HG02970 (cell line): ENCODE measurements at regions not wholly inside any gene's neighbourhood (a gene's known extent, or its start where the extent isn't known, plus 50 kb on each side); places are given as distances from the start of the nearest gene placed in this dataset.

ENCODE experiments used
- ATAC-seq: cut with Tn5 transposase; IDR thresholded peaks from one replicate; pipeline ENCODE4 v1.9.1; 2021; ENCODE audit warnings: mild to moderate bottlenecking, moderate library complexity, moderate number of reproducible peaks; ENCODE audit not compliant: unreplicated experiment, low FRiP score

GRCh38 chr10:63707254-63707910 is 186.2 kb downstream of the REEP3 start:
- peak; percentile 76 for ATAC-seq

GRCh38 chr10:63708421-63708820 is 187.2 kb downstream of the REEP3 start:
- no peak for ATAC-seq

GRCh38 chr10:63710703-63711102 is 189.5 kb downstream of the REEP3 start:
- no peak for ATAC-seq

DNA sequence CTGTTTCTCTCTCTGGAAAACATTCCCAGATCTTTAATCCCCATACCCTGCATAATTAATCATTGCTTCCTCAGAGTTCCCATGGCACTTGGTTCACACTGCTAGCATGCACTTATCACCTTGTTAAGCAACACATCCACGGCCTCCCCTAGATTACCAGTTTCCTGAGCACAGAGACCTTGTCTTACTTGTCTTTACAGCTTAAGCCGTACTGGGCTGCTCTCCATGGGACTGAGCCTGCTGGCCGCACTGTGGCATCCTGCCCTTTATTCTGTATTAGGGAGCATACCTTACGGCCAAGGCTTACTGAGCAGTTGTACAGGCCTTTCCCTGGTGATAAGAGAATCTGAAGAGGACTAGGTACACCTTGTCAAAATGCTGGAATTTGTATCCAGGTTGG is 190.2 kb downstream of the REEP3 start:
- ATAC-seq = no peak

DNA sequence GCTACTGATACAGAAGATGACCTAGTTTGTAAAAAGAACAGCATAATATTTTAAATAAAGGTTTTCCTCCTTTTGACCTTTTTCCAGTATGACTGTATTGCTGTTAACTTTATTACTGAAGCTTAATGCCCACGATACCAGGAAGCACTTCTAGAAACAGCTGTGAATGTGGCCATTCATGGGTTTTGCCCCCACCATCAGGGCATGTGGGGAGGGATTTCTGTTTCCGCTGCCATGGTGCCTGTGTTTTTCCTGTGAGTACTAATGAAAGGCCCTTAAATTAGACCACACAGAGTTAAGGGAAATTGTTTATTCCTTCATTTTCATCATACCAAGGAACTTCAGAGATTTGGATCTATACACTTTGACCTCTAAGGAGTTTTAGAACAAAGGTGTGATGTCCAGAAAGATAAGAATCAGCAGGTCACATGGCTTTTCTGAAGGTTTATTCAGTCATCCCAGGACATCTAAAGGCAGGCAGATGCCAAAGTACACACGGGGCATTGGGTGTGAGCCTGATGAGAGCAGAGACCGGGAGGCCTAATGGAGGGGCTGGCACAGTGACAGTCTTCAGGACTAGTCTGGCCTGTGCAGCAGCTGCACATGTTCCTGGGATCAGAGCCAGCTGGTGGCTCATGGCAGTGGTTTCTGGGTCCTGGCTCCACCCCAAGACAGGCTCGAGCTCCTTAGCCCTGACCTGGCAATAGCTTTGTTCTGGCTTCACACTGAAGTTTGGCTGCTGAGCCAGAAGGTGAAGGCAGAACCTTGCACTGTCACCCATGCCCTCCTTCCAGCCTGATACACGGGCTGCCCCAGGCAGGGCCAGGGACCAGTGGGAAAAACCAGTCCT is 190.9 kb downstream of the REEP3 start:
- no peak for ATAC-seq

DNA sequence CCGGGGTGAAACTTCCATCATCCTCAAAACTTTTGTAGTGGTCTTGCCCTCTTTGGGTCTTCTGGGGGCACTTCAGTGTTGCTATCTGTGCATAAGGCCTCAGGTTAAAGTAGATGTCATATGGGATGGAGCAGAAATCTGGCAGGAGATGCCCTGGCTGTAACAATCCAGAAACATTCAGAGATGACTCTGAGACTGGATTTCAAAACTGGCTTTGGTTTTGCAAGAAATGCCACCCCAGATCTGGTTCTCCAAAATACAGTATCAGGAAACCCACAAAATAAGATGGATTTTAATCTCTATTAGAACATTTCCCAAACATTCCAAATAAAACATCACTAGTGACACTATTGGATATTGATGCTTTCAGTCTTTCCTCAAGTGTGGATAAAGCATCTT is 191.5 kb downstream of the REEP3 start:
- no peak for ATAC-seq

DNA sequence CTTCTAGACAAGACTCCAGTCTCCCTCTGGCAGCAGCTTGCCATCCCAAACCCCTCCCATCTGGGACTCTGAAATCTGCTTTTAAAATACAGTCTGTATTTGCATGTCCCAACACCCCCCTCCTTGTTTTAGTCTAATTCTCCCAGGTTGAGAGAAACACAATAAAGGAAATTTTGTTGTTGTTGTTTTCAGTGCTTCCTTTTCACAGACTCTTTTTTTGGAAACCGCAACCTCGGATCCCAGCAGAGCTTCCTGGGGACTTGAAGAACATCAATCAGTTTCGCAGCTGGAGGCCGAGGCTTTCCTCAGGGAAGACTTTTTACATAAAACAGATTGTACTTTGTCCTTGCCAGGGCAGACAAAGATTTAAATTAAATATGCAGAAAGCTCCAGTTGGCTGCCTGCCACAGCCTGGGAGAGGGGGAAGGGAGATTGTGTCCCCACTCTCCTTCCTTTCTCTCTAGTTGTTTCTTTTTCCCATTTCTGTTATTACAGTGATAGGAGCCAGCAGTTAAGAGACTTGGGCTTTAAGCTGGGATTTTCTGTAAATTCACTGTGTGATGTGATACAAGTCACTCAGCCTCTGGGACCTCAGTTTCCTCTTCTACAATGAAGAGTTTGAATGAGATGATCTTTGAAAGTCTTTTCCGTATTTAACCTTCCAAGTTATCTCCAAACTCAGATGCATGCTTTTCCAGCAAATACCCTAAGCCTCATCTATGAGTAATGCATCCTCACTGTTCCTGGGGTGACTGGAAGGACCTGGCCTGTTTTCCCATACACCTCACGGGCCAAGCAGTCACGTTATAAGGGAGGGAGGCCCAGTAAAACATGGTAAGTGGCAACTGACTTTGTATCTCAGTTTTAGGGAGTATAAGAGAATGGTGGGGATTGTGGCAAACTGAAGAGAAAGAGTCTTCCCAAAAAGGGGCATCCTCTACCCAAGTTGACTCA is 192.3 kb downstream of the REEP3 start:
- no peak for ATAC-seq

DNA sequence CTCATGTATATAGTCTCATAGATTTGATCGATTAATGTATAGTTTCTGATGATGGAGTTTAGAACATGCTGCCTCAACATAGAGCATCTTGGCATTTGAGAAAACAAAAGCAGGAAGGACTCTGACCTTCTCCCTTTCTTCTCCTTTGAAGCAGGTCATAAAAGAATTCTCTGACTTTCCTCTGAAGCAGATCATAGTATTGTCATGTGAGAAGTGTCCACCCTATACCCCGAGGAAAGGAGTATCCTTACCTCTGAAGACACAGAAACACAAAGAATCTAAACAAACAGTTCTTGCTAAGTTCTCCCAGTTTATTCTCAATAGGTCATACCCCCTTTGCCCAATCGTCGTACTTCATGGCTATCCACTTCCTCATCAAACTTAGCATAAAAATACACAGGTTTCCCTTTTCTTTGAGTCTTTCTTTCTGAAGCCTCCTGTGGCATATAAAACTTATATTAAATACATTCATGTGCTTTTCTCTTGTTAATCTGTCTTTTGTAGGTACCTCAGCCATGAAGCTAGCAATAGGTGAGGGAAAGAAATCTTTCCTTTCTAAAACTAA is 194.9 kb downstream of the REEP3 start:
- no peak for ATAC-seq

GRCh38 chr10:63717027-63717715 is 196.0 kb downstream of the REEP3 start:
- no peak for ATAC-seq

- ATAC-seq = no peak
Measured at GRCh38 chr10:63718006-63718405, 196.8 kb downstream of the REEP3 start.

DNA sequence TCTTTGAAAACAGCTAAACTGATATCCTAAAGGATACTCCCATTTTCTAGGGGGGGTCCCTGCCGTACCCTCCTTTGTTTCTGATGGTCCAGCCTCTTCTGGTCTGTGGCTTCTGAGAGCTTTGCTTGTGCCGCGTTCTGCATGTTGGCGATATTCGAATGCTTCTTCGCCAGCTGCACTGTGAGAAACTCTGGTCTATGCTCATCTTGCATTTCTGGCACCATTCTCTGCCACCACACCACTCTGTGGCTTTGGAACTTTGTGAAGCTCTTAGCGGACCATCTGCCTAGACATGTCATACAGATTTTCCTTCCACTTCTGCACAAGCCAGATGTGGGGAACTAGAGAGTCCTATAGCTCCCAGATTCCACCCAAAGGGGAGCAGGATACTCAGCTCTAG is 197.2 kb downstream of the REEP3 start:
- ATAC-seq = no peak

GRCh38 chr10:63719226-63719856 is 198.1 kb downstream of the REEP3 start:
- ATAC-seq = no peak

DNA sequence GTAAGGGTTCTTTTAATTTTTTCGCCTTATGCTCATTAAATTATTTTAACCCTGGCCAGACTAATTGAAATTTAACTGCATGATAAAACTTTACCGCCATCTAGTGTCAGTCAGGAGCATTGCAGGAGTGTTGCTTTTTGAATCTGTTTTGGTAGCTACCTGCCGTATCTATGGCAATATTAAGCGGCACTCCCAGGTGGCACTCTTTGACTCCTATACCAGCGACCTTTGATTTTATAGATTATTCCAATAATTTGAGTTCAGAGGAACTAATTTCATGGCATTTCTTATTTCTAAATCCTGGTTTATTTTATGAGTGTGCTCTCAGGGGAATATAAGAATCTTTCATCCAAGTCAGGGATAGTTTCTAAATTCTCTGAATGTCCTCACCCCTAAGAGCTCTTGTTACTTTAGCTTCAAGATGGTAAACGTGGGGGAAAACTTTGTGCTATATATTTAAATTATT is 198.9 kb downstream of the REEP3 start:
- ATAC-seq = no peak

DNA sequence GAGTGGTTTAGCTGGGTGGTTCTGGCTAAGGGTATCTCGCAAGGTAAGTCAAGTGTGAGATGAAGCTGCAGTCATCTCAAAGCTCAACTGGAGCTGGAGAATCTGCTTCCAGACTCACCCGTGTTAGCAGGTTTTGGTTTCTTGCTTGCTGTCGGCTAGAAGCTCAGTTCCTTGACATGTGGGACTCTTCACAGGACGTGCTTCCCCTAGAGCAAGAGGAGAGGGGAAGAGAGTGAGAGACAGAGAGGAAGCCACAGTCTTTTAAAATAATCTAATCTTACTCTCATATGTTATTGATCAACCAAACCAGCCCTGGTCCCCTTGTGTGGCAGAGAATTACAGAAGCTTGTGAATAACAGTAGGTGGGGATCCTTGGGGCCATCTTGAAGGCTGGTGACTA is 199.5 kb downstream of the REEP3 start:
- peak; percentile 66 for ATAC-seq

- ATAC-seq = no peak
Measured at GRCh38 chr10:63722537-63722936, 201.3 kb downstream of the REEP3 start.

GRCh38 chr10:63723320-63723719 is 202.1 kb downstream of the REEP3 start:
- ATAC-seq = no peak

DNA sequence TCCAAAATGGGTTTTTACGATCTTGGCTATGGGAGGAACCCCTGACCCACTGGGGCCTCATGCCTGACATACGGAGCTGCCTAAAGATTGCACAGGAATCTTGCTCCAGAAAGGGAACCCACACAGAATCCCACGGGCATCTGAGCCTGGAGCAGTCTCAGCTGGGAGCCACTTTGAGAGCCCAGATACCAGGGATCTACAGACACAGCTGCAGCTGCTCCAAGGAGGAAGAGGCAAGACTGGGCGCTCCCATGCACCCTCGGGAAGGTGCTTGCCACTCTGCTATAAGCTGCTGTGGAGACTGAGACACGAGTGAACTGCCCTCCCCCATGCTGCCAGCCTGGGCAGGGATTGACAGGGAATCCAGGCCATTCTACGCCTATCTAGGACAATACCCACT is 202.5 kb downstream of the REEP3 start:
- no peak for ATAC-seq

GRCh38 chr10:63724922-63725321 is 203.7 kb downstream of the REEP3 start:
- no peak for ATAC-seq

DNA sequence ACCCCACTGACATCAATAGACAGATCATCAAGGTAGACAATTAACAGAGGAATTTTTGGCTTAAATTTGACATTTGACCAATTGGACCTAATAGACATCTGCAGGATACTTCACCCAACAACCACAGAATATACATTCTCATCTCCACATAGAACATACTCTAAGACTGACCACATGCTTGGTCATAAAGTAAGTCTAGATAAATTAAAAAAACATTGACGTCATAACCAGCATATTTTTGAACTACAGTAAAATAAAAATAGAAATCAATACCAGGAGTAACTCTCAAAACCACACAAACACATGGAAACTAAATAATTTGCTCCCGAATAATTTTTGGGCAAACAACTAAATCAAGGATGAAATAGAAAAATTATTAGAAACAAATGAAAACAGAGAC is 205.7 kb downstream of the REEP3 start:
- no peak for ATAC-seq
